CD4-positive, alpha-beta T cell treated with Interleukin-10 for 1 hour (primary cell): ENCODE measurements at regions not wholly inside any gene's neighbourhood (a gene's known extent, or its start where the extent isn't known, plus 50 kb on each side); places are given as distances from the start of the nearest gene placed in this dataset.

Experiments used
- DNase-seq: peaks from one replicate; pipeline ENCODE4 v3.0.0-alpha.2; 2020

DNA sequence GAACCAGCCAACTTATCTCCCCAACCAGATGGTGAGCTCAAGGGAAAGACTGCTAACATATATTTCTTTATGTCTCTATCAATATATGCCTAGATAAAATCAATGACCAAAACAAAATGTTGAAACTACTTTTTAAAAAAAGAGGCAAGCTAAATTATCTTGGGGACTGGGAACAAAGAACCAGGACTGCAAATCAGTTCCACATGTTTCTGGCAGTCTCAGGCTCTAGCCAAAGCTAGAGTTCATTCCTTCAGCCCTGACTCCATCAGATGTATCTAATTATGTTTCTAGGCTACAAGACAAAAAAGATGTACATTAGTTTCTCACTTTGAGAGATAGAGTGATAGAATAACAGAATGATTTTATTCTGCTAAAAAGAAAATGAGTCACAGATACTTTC is 1290.3 kb upstream of the SORCS1 start:
- no peak for DNase-seq

DNA sequence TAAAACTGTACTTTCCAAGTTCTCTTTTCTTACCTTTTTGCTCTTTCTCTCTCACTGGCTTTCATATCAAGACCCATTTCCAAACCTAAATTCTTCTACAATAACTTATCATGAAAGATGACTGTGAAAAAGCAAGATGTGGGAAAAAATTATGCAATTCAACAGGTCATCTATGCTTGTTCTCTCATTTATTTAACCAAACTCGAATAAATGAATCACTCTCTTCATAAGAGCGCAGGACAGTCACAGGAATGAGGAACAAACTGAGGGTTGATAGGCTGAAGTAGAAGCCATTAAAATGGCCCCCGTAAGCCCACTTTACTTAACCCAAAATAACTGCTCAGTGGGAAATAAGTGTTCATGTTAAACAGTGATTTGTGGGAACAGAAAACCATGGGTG is 1289.7 kb upstream of the SORCS1 start:
- no peak for DNase-seq

DNA sequence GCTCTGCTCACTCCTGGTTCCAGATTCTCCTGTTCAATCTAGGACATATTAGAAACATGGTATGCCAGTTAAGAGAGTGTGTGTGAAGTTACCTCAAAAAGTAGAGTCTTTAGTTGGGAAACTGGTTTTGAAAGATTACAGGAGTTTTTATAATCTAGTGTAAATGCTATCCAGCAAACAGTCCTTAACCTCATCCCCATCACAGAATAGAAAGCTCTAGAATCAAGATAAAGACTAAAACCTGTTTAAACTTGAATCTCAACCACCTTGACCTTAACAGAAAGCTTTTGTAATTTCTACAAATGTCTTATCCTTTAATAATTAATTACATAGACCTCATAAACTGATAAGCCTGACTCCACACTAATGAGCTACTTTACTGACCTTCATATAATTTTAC is 1288.7 kb upstream of the SORCS1 start:
- no peak for DNase-seq

DNA sequence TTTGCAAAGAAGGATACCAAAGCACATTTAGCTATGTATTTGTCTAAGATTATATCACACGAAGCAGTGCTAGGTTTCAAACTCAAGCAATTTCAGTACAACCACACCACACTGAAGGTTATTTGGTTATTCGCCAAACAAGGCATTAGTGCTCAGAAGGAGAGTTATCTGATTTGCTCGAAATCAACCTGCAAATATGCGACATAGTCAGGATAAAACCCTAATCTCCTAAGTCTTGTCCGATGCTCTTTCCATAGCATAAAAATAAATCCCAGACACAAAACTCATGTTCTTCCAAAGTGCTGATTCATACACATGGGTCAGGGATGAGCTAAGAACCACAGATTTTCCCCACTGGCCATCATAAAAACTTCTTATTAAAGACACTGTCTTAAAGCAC is 1288.0 kb upstream of the SORCS1 start:
- no peak for DNase-seq

DNA sequence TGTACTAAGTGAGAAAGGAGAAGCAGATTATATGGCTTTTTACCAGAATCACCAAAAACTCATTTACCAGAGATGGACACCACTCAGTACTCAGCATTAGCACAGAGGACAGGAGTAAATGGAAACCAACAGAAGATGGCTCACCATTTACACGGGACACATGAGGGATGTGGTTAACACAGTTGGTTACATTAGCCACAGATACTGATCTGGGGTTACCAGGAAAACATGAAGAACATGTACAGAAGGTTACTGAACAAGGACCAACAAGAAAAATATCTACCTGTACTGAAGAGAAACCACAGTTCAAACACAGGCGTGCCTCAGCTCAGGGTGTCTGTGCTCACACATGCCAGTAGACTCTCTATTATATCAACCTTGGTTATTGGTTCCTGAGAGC is 1285.8 kb upstream of the SORCS1 start:
- no peak for DNase-seq

DNA sequence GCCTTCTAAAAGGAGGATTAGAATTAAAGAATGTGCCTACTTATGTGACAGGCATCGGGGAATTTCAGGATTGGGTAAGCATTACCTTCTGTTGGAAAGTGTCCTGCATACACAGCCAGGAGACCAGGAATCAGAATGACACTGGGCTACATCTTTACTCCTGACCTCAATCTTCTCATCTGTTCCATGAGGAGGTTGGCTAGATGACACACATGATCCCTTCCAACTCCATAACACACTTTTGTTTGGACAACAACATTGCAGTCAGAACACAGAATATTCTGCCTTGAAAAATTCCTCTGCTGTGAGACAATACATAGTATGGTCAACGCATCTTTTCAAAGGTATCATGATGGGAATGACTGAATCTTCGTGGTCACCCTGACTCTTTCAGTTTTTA is 1281.2 kb upstream of the SORCS1 start:
- no peak for DNase-seq

DNA sequence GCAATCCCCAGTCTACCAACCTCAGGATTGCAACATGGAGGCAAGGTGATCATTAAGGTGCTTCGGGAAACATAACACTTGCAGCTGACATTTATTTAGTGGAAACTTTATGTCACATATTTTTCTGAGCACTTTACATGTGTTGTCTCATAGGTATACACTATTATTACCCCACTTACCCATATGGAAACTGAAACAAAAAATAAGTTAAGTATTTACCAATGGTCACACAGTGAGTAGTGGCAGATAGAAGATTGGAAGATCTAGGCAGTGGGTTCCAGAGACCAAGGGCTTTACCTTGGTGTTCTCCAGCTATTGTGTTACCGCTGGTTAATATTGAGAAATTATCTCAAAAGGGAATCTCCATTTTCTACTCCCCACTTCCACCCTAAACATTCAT is 1279.1 kb upstream of the SORCS1 start:
- no peak for DNase-seq

DNA sequence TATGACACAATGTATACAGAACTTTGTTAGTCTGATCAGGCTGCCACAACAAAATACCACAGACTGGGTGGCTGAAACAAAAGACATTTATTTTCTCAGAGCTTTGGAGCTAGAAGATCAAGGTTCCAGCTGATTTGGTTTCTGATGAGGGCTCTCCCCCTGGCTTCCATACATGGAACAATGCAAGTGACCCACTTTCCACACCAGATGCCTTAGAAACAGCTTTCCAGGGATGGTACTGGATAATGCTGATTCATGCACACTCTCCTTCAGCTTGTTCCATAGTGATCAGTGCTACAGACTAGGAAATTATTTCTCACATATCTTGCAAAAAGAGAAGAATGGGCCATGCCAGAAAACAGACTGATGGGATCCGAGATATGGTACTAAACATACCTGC is 1274.9 kb upstream of the SORCS1 start:
- no peak for DNase-seq

DNA sequence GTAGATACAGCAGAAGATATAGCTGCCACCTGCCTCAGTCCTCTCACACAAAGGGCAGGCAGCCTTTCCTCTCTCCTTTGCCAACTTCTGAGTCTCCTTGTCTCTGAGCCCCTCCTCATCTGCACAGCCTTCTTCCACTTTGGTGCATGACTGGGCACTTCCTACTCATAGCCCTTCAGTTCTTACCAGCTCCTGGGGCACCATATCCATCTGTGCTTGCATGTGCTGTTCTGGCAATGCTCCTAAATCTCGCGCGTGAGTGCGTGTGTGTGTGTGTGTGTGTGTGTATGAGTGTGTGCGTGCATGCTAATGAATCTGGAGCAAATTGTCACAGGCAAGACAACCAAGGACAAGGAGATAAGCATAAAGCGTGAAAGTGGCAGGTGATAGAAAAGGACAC is 1271.6 kb upstream of the SORCS1 start:
- DNase-seq, result no peak

DNA sequence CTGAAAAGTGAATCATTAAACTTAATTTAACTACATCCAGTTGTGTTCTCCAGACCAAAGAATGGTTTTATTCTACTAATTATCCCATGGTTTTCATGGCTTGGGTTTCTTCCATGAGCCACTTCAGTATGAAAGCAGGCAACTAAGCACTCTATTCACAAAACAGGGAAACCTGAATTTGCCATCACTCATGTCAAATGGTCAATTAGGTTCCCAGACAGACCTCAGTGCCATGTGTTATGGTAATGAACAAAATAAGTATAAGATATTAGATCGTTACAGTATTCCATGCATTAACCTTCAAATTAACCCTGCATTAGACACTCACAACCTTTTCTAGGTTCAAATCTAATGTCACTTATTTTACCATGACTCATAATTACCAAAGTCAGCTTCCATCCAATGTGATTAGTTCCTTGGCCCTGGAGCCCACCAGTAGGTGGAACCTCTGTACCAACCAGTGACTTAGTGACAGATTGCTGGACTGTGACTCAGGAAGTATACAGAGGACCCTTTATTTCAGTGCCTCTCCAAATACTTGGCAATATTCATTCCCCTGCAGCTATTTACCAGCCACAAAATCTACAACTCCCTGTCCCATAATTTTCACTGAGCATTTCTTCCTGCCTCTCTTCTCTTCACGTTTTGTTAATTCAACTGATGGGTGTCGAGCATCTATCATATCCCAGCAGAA is 1270.2 kb upstream of the SORCS1 start:
- DNase-seq, result no peak

DNA sequence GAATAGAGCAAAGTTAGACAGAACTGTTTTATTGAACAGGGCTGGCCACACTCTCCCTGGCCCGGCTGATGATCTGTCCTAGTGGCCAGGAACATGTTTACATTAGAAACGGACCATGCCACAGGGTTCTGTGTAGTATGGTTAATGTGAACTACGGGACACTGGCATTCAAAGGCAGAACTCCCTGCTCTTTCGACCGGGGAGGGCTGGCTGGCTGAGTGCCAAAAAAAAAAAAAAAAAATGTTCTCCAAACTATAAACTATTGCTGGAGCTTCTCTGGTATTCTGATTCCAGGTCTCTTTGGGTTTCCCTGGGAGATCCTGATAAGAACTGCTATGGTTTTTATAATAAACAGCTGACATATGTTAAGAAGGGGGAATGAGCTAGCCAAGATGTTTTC is 1262.6 kb upstream of the SORCS1 start:
- DNase-seq, result no peak

DNA sequence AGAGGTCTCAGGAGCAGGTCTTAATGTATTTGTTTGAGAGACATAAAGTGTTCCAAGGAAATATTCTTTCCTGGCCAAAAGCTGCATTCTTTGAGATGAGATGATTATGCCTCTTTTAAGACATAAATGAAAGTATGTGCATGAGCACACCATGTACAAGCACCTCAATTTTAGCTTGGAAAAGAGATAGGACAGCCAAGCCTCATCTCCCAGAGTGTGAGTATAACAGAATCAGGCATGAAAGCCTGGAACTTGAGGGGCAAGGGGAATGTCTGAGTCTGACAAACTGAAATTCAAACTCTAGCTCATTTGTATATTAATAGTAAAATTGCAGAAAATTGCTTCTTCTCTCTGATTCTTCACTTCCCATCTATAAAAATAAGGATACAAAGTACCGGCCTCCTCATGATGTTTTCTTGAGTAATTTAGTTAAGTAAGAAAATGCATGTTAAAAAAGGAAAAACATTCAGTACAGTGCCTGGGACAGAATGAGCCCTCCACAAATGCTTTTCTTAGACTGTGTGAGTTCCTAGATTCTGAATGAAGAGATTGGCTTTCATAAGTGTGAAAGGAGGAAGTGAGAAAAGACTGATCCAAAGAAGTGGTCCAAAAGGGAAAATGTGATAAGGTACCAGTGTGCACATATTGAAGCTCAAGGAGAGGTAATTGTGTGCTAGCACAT is 1260.9 kb upstream of the SORCS1 start:
- DNase-seq, result no peak

DNA sequence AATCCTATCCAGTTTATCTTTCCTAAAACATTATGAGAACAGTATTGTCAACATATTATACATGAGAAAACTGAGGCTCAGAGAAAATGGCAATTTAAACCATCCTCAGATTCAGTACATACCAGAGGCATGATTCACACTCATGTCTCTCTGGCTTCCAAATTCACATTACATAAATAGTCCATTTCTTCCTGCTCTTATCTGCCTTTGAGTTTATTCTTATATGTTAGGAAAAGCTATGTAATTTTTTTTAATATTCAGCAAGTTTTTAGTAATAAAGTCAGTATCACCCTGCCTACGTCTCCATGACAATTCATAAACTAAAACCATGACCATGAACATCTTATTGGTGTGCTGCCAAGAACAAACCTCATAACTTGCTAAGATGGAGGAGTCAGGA is 1260.2 kb upstream of the SORCS1 start:
- no peak for DNase-seq

DNA sequence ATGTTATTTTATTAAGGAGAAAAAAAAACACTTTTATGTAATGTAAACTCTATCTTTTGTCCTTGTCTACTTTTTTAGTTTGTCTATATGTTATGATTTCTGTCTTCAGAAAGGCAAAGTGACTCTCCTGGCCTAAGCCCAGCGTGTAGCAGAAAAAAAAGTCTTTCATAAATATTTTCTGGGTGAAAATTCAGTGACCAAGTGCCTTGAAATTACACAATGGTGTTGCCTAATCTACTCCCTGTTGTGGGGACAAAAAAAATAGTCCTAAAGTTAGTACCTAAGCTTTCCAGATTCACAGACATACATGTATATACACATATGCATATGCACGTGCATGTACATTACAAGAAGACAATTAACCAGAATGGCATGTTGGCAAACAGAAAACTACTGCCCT is 1257.8 kb upstream of the SORCS1 start:
- DNase-seq, result no peak

DNA sequence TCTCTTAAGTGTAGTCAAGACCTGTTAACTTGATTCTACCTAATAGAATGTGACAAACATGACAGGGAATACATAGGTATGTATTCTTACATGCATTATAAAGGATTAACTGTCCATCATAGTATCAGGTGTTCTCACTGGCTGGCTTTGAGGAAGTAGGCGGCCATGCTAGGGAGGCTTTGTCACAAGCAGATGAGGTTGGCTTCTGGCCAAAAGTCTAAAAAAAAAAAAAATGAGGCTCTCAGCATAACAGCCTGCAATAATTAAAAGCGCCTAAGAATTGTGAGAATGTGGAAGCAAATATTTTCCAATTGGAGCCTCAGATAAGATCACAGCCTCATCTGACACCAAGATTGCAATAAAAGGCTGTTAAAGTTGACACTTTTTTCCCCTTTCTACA is 1256.8 kb upstream of the SORCS1 start:
- no peak for DNase-seq

DNA sequence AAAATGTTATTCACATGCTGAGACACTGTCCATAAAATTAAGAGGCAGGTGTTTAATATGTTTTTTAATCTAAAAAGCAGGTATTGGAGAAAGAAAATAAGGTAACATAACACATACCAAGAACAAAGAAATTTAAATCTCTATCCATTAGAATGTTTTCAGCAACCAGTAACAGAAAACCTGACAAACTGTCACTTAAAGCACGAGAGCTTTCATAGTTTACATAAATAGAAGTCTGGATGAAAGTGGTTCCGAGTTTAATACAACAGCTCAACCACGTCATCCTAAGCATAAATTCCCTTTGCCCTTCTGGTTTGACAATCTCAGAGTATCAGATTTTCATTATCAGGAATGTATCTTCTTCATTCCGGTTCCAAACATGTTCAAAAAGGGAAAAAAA is 1249.4 kb upstream of the SORCS1 start:
- DNase-seq, result no peak

DNA sequence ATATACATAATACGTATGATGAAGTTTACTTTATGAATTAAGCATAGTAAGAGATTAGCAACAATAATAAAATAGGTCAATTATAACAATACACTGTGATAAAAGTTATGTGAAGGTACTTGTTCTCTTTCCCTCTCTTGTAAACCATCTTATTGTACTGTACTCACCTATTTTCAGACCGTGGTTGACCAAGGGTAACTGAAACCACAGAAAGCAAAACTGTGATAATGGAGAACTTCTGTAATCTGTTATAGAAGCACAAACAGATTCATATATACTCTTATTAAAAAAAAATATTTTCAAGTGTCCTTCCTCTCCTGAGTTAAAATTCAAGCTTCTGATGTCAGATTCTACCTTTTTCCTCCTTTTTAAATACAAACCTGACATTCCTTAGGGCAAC is 1247.8 kb upstream of the SORCS1 start:
- no peak for DNase-seq

DNA sequence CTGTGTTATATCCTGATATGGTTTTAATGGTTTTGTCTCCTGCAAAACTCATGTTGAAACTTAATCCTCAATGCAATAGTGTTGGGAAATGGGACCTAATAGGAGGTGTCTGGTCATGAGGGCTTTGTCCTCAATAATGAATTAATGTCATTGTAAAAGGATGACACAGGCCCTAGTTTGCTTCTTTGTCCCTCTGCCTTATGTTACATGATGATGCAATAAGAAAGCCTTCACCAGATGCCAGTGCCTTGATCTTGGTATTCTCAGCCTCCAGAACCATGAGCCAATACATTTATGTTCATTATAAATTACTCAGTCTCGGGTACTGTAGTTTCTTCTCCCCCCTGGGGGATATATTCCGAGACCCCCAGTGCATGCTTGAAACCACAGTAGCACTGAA is 1247.4 kb upstream of the SORCS1 start:
- DNase-seq, result no peak

DNA sequence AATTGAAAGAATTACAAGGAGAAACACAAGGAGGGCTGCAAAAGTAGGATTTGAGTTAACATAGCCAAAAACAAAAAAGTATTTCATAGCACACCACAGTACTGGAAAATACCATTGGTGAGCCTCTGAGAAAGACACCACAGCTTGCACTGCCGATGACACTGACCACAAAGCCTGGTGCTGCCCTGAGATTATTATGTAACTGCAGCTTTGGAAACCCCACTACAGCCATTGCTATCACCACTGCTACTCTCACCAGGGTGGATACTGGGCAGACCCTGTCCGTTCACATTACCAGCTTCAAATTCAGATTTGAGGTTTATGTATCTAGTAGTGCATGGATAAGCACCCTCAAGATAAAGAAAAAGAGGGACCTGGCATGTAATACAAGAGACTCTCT is 1246.7 kb upstream of the SORCS1 start:
- no peak for DNase-seq

DNA sequence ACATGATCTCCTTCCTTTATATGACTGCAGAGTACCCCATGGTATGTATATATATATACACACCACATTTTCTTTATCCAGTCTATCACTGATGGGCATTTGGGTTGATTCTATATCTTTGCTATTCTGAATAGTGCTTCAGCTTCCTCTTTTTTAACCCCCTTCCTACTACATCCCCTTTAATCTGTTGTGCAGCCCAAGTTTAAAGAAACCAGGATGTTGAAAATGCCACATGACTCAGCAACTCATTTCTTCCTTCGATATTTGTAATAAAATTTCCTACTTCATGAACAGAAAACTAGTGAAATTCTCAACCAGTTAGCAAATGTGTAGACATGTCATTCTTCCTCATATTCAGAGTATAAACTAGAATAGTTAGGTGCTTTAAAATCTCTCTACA is 1245.7 kb upstream of the SORCS1 start:
- DNase-seq, result no peak

DNA sequence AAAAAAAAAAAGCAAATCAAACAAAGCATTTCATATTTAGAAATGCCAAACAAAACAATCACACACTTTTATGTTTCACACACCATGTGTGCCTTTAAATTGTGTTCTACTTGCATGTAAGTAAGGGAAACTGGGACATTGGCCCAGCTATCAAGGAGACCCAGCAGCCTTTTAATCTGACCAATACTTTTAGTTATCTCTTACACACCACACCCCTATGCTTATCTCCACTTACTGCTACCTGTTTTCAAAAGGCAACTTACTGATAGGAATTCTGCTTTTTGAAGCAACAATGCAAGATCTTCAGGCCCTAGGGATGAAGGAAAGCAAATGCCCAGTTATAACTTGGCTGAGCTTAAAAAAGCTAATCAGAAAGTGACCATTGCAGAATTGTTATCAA is 1244.8 kb upstream of the SORCS1 start:
- DNase-seq, result no peak

DNA sequence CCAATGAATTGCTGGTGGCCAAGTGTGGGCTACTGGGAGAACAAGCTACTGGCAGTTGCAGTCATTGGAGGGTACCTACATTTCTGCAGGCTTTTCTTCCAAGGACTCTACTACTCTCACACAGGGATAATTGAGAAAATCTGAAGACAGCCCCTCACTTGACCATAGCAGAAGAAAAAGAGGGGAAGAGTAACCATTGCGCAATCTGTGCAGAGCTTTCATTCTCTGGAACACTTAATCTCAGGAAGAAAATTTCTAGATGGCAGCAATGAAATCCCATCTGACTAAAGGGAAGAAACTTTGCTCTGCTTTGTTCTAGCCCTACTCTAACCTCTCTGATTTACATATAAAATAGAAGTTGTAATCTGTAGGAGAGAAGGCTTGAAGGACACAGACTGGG is 1239.6 kb upstream of the SORCS1 start:
- DNase-seq, result no peak

DNA sequence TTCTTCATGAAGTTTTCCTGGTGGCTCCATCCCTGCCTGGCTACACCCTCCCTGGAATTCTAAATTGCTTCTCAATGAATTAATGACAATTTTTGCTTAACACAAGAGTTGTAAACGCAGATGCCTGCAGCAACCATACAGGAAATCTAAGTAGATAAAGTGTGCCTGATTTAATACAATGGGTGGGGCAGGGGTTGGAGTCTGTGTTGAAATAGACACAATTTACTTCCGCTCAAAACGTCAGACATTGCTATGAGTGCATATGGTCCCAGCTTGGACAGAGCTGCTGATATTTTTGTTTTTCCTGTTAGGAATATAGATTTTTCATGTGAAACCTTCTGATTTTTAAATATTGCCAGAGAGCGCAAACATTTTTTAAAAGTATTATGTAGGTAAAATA is 1235.0 kb upstream of the SORCS1 start:
- DNase-seq, result no peak

DNA sequence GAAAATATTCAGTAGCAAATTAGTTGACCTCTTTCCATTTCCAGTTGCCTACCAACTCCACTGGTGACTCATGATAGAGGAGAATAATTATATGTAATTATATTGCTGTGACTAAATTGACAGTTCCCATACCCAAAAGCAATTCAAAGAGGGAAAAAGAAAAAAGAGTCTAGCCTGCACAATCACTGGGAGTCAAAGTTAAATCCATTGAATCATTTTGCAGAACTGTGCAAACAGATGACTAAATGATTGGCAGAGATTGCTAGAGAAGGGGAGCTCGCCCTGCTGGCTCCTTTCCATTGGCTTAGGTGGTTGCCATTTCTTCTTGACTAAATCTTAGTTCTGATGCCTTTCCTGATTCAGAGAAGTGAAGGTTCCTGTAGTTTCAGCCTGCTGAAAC is 1228.6 kb upstream of the SORCS1 start:
- DNase-seq, result no peak

DNA sequence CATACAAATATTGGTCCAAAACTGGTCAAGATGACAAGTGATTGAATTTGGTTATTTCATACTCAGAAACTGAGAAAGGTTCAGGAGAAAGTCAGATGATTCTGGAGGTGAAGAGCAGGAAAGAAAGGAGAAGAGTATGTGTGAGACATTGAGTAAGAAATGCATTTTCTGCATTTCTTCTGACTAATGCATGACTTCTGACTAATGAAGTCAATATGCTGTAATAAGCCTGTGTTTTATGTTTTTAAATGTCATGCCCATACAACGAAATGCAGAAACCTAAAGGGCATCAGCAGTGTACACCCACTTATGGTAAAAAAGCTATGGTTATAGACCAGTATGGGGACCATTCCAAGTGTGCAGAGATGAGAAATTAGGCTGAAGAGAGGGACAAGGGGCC is 1227.8 kb upstream of the SORCS1 start:
- no peak for DNase-seq
